NCI-H2227 treated with DMSO at 0.1 percent for 48 hours (cell line): ENCODE measurements at regions not wholly inside any gene's neighbourhood (a gene's known extent, or its start where the extent isn't known, plus 50 kb on each side); places are given as distances from the start of the nearest gene placed in this dataset.

Experiments
- DNase-seq: peaks from one replicate; lab custom pipeline; 2025; lab: John Stamatoyannopoulos, UW

- DNase-seq = no peak
Measured at GRCh38 chr12:42793166-42793565, 203.6 kb upstream of the PRICKLE1 start.

- DNase-seq = no peak
Measured at GRCh38 chr12:42792265-42792664, 202.7 kb upstream of the PRICKLE1 start.

GRCh38 chr12:42791399-42791798, 201.9 kb upstream of the PRICKLE1 start:
- no peak for DNase-seq

GRCh38 chr12:42790761-42791151, 201.2 kb upstream of the PRICKLE1 start:
- DNase-seq = no peak

- no peak for DNase-seq
Measured at GRCh38 chr12:42789808-42790760, 200.5 kb upstream of the PRICKLE1 start.

GRCh38 chr12:42786400-42787148, 197.0 kb upstream of the PRICKLE1 start:
- no peak for DNase-seq

GRCh38 chr12:42785944-42786343, 196.4 kb upstream of the PRICKLE1 start:
- no peak for DNase-seq

- no peak for DNase-seq
Measured at GRCh38 chr12:42780671-42781070, 191.1 kb upstream of the PRICKLE1 start.

GRCh38 chr12:42779186-42779859, 189.8 kb upstream of the PRICKLE1 start:
- DNase-seq = no peak

GRCh38 chr12:42776396-42776795, 186.8 kb upstream of the PRICKLE1 start:
- no peak for DNase-seq

GRCh38 chr12:42774238-42774637, 184.7 kb upstream of the PRICKLE1 start:
- no peak for DNase-seq

GRCh38 chr12:42770261-42770660, 180.7 kb upstream of the PRICKLE1 start:
- DNase-seq = no peak

GRCh38 chr12:42769455-42769854, 179.9 kb upstream of the PRICKLE1 start:
- DNase-seq = no peak

GRCh38 chr12:42767998-42768397, 178.5 kb upstream of the PRICKLE1 start:
- DNase-seq = no peak

- no peak for DNase-seq
Measured at GRCh38 chr12:42767326-42767954, 177.9 kb upstream of the PRICKLE1 start.

- DNase-seq = no peak
Measured at GRCh38 chr12:42766754-42767153, 177.2 kb upstream of the PRICKLE1 start.

- DNase-seq = no peak
Measured at GRCh38 chr12:42766026-42766425, 176.5 kb upstream of the PRICKLE1 start.

- DNase-seq = no peak
Measured at GRCh38 chr12:42763682-42764081, 174.1 kb upstream of the PRICKLE1 start.

- no peak for DNase-seq
Measured at GRCh38 chr12:42762395-42762925, 172.9 kb upstream of the PRICKLE1 start.

- DNase-seq = no peak
Measured at GRCh38 chr12:42761601-42762350, 172.2 kb upstream of the PRICKLE1 start.

- no peak for DNase-seq
Measured at GRCh38 chr12:42761086-42761485, 171.5 kb upstream of the PRICKLE1 start.
